ENCODE measurements at regions not wholly inside any gene's neighbourhood (a gene's known extent, or its start where the extent isn't known, plus 50 kb on each side); places are given as distances from the start of the nearest gene placed in this dataset.

- no peak for TF ChIP-seq PRDM15 (CRISPR knock-in tag; IDR thresholded peaks at IDR 0.05)
- TF ChIP-seq CBFB (CRISPR knock-in tag; IDR thresholded peaks at IDR 0.05; ENCODE audit: low read depth) = no peak
- TF ChIP-seq ZNF416 (CRISPR knock-in tag; IDR thresholded peaks at IDR 0.05) = no peak
- TF ChIP-seq AR (CRISPR knock-in tag; IDR thresholded peaks at IDR 0.05) = no peak
- TF ChIP-seq NFATC4 (CRISPR knock-in tag; IDR thresholded peaks at IDR 0.05) = no peak
- TF ChIP-seq USF2 (CRISPR knock-in tag; IDR thresholded peaks at IDR 0.05) = no peak
- TF ChIP-seq HMGA2 (CRISPR knock-in tag; IDR thresholded peaks at IDR 0.05) = no peak
- TF ChIP-seq GTF2I (CRISPR knock-in tag; conservative IDR thresholded peaks at IDR 0.05) = no peak
- TF ChIP-seq ELF4 (CRISPR knock-in tag; IDR thresholded peaks at IDR 0.05; ENCODE audit: low read depth) = no peak
Observed at GRCh38 chr7:131726686-131727085, 170.3 kb upstream of the PODXL start (continued).

- no peaks in the 10 kb centered on the region for H3K4me1 Mint-ChIP-seq
- ChIA-PET POLR2A (no interaction called here), CTCF (interaction anchor here (0.9 to 1.3 kb wide), 3 partner anchors 17 to 134 kb away, joined by 3 to 4 read pairs (median 3); no protein-coding TSS in a partner anchor)
- H3K9me3 Mint-ChIP-seq = peaks cover 18% of the 10 kb centered on the region
- H3K27me3 Mint-ChIP-seq (ENCODE audit: low read depth) = peaks cover 9% of the 10 kb centered on the region; the same call in 1 of the 2 replicates
- no peak overlapping the region for H3K27ac Mint-ChIP-seq
- DNase-seq (ENCODE audit: low spot score) = no peak
- peaks cover 7% of the 10 kb centered on the region for H3K36me3 Mint-ChIP-seq
- no peak for ATAC-seq
- H3K4me3 Mint-ChIP-seq = no peak overlapping the region
- TF ChIP-seq NR3C1 (CRISPR knock-in tag; conservative IDR thresholded peaks at IDR 0.05; ENCODE audit: low read depth) (no peak), PRDM15 (CRISPR knock-in tag; IDR thresholded peaks at IDR 0.05) (no peak), IRF2 (CRISPR knock-in tag; IDR thresholded peaks at IDR 0.05; ENCODE audit: borderline replicate concordance, low read depth) (no peak), ZNF532 (CRISPR knock-in tag; IDR thresholded peaks at IDR 0.05; ENCODE audit: borderline replicate concordance) (no peak), E2F5 (CRISPR knock-in tag; IDR thresholded peaks at IDR 0.05) (no peak), RORB (CRISPR knock-in tag; IDR thresholded peaks at IDR 0.05) (no peak), ELF4 (CRISPR knock-in tag; IDR thresholded peaks at IDR 0.05; ENCODE audit: low read depth) (no peak), ARID4B (CRISPR knock-in tag; IDR thresholded peaks at IDR 0.05; ENCODE audit: borderline replicate concordance) (no peak)
Observed at GRCh38 chr7:131726031-131726430, 169.6 kb upstream of the PODXL start.
